ENCODE measurements at regions not wholly inside any gene's neighbourhood (a gene's known extent, or its start where the extent isn't known, plus 50 kb on each side); places are given as distances from the start of the nearest gene placed in this dataset.

GRCh38 chr4:30182786-30183185, 537.4 kb upstream of the PCDH7 start:
- no peak for TF ChIP-seq EZH2phosphoT487 (IDR thresholded peaks at IDR 0.05; ENCODE audit: insufficient read depth, low read depth)
- TF ChIP-seq EZH2 (IDR thresholded peaks at IDR 0.05; ENCODE audit: insufficient read depth, poor library complexity, severe bottlenecking): no peak
